ENCODE measurements at regions not wholly inside any gene's neighbourhood (a gene's known extent, or its start where the extent isn't known, plus 50 kb on each side); places are given as distances from the start of the nearest gene placed in this dataset.
"Not testable (repeated sequence)": the region's sequence is repeated elsewhere in the genome, so short reads cannot be mapped to it uniquely, and the experiment has no call there.

GRCh38 chr17:36852478-36852877 lies 84.8 kb upstream of the LHX1 start:
- ATAC-seq; intact Hi-C loops (cut with DNase I, micrococcal nuclease); DNase-seq: not testable (repeated sequence)

- intact Hi-C loops (cut with DNase I, micrococcal nuclease) = no loop called here
- ATAC-seq = no peak
- DNase-seq = no peak
These were observed 82.3 kb upstream of the LHX1 start for GRCh38 chr17:36854982-36855381.

- DNase-seq (no peak), ATAC-seq (no peak)
- intact Hi-C loops (cut with DNase I, micrococcal nuclease) = no loop called here
These were observed 81.8 kb upstream of the LHX1 start for GRCh38 chr17:36855459-36855858.

- no peak for DNase-seq
- no peak for ATAC-seq
- intact Hi-C loops (cut with DNase I, micrococcal nuclease) = no loop called here
These were observed 81.1 kb upstream of the LHX1 start for GRCh38 chr17:36856222-36856621.

DNA sequence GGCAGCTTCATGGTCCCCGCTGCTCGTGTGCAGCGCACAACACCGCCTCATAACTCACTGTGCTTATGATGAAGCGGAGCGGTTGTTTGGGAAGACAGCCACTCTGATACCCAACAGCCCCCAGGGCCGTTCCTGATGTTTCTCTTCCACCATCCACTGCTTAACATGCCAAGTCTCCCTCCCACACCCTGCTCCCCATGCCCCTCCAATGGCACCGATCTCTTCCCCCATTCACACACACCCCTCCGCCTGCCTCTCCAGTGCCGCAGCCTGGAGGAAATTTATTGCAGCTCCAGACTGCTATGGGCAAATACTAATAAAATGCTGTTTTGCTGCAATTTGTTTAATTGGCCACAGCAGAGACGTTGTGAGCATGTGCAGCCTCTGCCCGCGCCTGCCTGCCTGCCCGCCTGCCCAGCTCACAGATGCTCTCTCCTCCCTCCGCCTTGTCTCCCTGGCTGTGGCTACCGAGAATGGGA lies 80.3 kb upstream of the LHX1 start:
- ATAC-seq (no peak), DNase-seq (no peak)
- intact Hi-C loops (cut with DNase I, micrococcal nuclease) = no loop called here

- ATAC-seq (no peak), DNase-seq (no peak)
- intact Hi-C loops (cut with DNase I, micrococcal nuclease) = no loop called here
These were observed 79.6 kb upstream of the LHX1 start for GRCh38 chr17:36857698-36858097.

GRCh38 chr17:36858119-36859002 lies 78.9 kb upstream of the LHX1 start:
- intact Hi-C loops (cut with DNase I, micrococcal nuclease) = no loop called here
- DNase-seq (no peak), ATAC-seq (no peak)

- ATAC-seq = no peak
- no peak for DNase-seq
- intact Hi-C loops (cut with DNase I, micrococcal nuclease) = no loop called here
These were observed 78.3 kb upstream of the LHX1 start for GRCh38 chr17:36859003-36859300.

DNA sequence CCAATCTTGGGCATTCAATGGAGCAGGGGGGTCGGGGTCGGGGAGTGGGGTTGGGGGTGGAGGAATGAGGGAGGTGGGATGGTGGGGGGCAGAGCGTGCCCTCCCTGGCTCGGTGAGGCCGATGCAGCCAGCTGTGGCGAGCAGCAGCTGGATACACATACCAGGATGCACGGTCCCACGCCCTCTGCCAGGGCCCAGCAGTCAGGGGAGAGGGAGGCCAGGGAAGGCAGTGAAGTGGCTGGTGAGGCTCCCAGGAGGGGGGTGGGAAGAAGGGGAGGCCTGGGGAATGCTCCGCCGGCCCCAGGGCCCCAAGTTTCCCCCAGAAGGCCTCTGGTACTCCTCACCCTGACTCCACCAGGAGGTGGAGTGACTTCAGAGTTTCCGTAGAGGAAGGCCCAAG lies 77.6 kb upstream of the LHX1 start:
- DNase-seq (no peak), ATAC-seq (no peak)
- intact Hi-C loops (cut with DNase I, micrococcal nuclease) = no loop called here

DNA sequence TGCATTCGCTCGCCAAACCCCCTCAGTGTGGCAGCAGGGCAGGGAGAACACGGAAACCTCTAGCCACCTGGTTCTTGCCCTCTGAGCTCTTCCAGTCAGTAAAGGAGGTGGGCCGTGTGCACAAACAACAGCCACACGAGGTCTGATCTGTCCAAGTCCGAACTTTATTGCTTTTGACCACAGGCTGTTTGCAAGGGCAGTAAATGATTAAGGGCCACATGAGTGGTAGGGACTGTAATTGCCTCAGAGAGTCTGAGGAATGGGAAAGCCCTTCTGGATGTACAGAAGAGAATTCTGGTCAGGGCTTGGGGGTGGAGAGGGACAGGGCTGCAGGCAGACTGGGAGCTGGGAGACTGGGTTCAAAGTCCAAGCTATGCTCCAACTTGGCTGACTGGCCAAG lies 75.7 kb upstream of the LHX1 start:
- no peak for ATAC-seq
- DNase-seq = no peak
- intact Hi-C loops (cut with DNase I, micrococcal nuclease) = no loop called here

DNA sequence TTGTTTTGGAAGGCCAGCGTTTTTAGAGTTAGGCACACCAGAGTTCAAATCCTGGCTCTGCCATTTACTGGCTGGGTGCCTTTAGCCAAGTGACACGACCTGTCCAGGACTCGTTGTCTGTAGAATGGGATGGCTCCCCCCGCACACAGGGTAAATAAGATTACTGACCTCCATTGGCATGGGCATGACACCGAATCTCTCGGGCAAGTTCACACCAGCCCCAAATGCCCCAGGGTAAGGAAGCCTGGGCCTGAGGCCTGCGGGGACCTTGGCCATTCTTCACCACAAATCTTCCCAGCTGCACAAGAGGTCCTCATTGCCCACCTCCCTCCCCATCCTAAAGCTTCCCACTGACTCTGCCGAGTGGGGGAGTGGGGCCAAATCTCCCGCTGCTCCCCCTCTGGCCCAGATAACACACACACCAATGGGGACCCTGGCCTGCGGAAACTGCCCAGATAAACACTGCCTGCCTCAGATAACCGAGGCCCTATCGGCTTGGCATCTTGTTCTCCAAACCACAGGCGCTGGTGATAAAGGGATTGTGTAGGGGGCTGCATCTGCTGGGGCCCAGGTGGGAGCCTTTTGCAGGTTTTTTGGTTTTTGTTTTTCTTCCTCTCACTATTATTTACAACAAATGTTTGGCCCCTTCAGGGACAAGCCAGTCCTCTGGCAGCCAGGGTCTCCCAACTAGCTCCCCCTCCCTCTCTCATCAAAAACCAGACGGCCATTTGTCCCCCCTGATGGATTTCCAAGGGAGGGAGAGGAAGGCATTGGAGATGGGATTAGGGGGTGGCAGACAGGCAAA lies 75.0 kb upstream of the LHX1 start:
- intact Hi-C loops (cut with DNase I, micrococcal nuclease) = no loop called here
- ATAC-seq (no peak), DNase-seq (no peak)

- DNase-seq (no peak), ATAC-seq (no peak)
- intact Hi-C loops (cut with DNase I, micrococcal nuclease) = no loop called here
These were observed 74.1 kb upstream of the LHX1 start for GRCh38 chr17:36863131-36863530.

- no peak for DNase-seq
- intact Hi-C loops (cut with DNase I, micrococcal nuclease) = no loop called here
- ATAC-seq = no peak
These were observed 73.3 kb upstream of the LHX1 start for GRCh38 chr17:36863676-36864612.

- intact Hi-C loops (cut with DNase I, micrococcal nuclease) = no loop called here
- ATAC-seq = no peak
- no peak for DNase-seq
These were observed 72.3 kb upstream of the LHX1 start for GRCh38 chr17:36864827-36865430.

DNA sequence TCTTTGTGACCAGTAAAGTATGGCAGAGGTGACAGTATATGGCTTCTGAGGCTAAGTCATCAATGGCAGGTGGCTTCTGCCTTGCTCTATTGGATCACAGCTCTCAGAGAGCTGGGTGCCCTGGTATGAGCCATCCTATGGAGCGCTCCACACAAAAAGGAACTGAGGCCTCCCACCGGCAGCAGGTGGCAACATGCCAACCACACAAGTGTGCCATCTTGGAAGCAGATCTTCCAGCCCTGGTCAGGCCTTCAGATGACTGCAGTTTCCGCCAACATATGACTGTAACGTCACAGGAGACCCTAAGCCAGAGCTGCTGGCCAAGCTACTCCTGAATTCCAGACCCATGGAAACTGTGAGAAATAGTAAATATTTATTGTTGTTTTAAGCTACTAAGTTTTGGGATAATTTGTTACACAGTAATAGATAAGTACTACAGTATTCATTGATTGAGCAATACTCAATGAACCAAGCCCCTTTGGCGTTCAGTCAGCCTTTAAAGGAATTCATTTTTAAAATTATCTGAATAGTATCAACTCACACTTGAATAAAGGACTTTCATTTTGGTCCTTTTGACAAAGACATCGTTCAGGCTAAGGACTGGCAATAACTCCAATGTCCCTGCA lies 69.4 kb upstream of the LHX1 start:
- ATAC-seq = no peak
- intact Hi-C loops (cut with DNase I, micrococcal nuclease) = no loop called here
- DNase-seq = no peak

DNA sequence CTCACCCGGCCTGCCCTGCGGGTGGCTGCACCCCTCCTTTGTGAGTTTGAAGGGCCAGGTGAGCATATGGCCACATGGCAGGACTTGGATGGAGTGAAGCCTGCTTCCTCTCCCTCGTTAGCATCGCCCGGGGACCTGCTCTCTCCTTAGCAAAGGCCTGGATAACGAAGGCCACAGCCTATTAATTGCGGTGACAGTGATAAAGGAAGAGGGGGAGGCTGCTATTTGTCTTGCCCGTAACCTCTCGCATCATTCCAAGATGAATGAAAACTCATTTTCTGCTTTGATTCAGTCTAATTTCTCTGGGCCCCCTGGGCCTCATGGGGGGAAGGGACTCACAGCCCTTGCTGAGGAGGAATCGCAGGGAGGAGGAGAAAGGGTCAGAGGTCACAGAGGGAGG lies 68.5 kb upstream of the LHX1 start:
- no peak for ATAC-seq
- intact Hi-C loops (cut with DNase I, micrococcal nuclease) = no loop called here
- no peak for DNase-seq

DNA sequence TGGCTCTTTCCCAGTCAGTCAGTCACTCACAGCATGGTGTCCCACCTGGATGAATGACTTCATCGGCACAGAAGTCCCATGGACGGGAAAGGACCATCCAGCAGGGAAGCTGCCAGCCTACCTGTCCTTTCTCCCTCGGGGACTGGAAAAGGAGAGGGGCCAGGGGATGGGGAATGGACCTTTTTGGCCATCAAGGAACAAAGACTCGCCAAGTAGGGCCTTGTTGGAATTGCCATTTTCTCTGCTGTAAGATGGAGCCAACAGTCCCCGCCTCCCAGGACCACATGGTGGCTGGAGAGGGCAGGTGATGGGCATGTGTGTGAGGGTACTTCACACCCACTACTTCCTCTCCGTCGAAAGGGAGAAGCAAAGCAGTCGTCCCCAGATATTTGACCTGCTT lies 67.8 kb upstream of the LHX1 start:
- ATAC-seq (no peak), DNase-seq (no peak)
- intact Hi-C loops (cut with DNase I, micrococcal nuclease) = no loop called here

- no peak for ATAC-seq
- no peak for DNase-seq
- intact Hi-C loops (cut with DNase I, micrococcal nuclease) = no loop called here
These were observed 67.2 kb upstream of the LHX1 start for GRCh38 chr17:36869856-36870719.
